PFSK-1 (cell line): ENCODE measurements at regions not wholly inside any gene's neighbourhood (a gene's known extent, or its start where the extent isn't known, plus 50 kb on each side); places are given as distances from the start of the nearest gene placed in this dataset.

Experiments used
- FOXP2 ChIP-seq: optimal IDR thresholded peaks from 2 replicates; pipeline ENCODE3; 2011; ENCODE audit warnings: borderline replicate concordance, control low read depth, inconsistent platforms; ENCODE audit not compliant: insufficient read depth; ENCODE audit errors: extremely low read length, extremely low read depth
- POLR2AphosphoS5 ChIP-seq: IDR thresholded peaks from 2 replicates; pipeline ENCODE4 v1.6.1; 2012; ENCODE audit warnings: low read depth, mild to moderate bottlenecking, control low read depth, low read length, moderate library complexity
- REST ChIP-seq, 2 experiments: IDR thresholded peaks; 2 replicates each; pipeline versions ENCODE4 v1.6.1 to v1.8.0; 2011 to 2012; ENCODE audit warnings: low read depth in 2 of 2, low read length in 2 of 2, control low read depth in 1 of 2, inconsistent platforms in 1 of 2, mild to moderate bottlenecking in 1 of 2, moderate library complexity in 1 of 2; ENCODE audit not compliant: insufficient read depth in 1 of 2
- SIN3A ChIP-seq: IDR thresholded peaks from 2 replicates; pipeline ENCODE4 v1.6.1; 2012; ENCODE audit warnings: mild to moderate bottlenecking, low read length, moderate library complexity, borderline replicate concordance; ENCODE audit not compliant: insufficient read depth
- TAF1 ChIP-seq: IDR thresholded peaks from 2 replicates; pipeline ENCODE4 v1.6.1; 2012; ENCODE audit warnings: low read length, control low read depth, borderline replicate concordance; ENCODE audit not compliant: insufficient read depth

- no peak for TF ChIP-seq TAF1
- TF ChIP-seq SIN3A: no peak
- TF ChIP-seq POLR2AphosphoS5: no peak
Observed at GRCh38 chr3:77873598-77873997, 833.7 kb downstream of the ROBO2 start.

DNA sequence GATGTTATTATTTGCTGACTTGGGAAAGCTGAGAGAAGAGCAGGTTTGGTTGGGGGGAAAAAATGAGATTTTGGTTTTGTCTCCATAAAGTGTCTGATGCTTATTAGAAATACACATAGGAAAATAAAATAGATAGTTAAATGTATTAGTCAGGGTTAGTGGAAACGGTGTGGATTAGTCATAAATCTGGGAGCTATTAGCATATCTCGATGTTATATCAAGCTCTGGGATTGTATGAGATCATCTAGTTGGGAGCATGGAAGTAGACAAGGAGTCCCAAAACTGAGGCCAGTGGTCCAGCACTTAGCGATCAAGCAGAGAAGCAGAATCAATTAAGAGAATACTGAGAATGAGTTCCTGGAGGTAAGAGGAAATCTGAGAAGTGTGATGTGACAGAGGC, 845.5 kb downstream of the ROBO2 start:
- TF ChIP-seq REST (IDR thresholded peaks at IDR 0.05; ENCODE audit: insufficient read depth in 1 of 2, low read depth in 2 of 2, low read length in 2 of 2) (no peak), SIN3A (no peak), TAF1 (no peak), FOXP2 (no peak), POLR2AphosphoS5 (no peak)

DNA sequence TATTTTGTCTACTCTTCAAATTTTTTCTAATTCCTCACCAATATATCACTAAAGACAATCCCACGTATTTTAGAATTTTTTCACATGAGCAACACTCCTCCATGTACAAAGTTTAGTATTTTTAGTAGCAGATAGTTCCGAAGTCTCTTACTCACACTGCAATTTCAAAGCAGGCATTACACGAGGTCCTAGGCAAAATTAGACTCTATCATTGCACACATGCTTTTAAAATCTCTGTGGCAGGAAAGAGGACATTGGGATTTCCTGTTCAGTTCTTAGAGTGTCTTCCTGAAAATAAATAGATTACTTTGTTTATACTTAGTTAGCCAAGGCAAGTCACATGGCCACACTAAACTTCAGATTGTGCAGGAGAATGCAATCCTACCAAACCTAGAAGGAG, 847.7 kb downstream of the ROBO2 start:
- TF ChIP-seq POLR2AphosphoS5 (no peak), SIN3A (no peak), FOXP2 (no peak), TAF1 (no peak), REST (IDR thresholded peaks at IDR 0.05; ENCODE audit: insufficient read depth in 1 of 2, low read depth in 2 of 2, low read length in 2 of 2) (no peak)

- TF ChIP-seq FOXP2 (no peak), POLR2AphosphoS5 (no peak), REST (IDR thresholded peaks at IDR 0.05; ENCODE audit: insufficient read depth in 1 of 2, low read depth in 2 of 2, low read length in 2 of 2) (no peak), SIN3A (no peak), TAF1 (no peak)
Observed at GRCh38 chr3:77889616-77890015, 849.7 kb downstream of the ROBO2 start.

- TF ChIP-seq REST (IDR thresholded peaks at IDR 0.05; ENCODE audit: insufficient read depth in 1 of 2, low read depth in 2 of 2, low read length in 2 of 2) (no peak), TAF1 (no peak)
Observed at GRCh38 chr3:77898621-77899020, 858.7 kb downstream of the ROBO2 start.
